ENCODE measurements at regions not wholly inside any gene's neighbourhood (a gene's known extent, or its start where the extent isn't known, plus 50 kb on each side); places are given as distances from the start of the nearest gene placed in this dataset.

DNA sequence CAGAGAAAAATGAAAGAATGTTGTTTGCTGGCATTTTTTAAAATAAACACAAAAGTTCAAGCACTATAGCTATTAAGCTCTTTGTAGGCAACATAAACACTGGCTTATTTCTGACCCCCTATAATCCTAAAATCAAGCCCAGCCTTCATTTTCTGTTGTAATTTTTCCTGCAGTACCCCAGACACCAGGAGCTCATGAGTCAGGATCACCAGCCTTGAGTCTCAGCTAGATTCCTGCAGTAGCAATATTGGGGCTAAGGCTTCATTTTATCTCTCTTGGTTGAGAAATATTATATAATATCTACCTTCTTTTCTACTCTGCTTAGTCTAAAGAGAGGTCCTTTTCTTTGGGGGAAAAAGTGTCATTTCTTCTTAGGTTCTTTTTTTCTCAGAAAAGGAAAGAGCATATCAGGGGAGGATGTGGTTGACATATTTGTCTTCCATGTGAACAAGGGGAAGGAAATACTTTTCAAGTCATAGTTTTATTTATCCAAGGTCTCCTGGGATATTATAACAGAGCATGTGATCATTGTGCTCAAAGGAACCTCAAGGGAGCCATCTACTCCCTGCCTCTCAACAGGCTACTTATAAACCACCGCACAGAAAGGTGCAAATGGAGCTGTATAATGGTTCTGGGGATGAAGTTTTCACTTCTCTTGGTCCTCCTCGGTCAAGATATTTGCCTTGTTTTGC lies 678.3 kb upstream of the NR3C2 start:
- TF ChIP-seq, protein P1, sequence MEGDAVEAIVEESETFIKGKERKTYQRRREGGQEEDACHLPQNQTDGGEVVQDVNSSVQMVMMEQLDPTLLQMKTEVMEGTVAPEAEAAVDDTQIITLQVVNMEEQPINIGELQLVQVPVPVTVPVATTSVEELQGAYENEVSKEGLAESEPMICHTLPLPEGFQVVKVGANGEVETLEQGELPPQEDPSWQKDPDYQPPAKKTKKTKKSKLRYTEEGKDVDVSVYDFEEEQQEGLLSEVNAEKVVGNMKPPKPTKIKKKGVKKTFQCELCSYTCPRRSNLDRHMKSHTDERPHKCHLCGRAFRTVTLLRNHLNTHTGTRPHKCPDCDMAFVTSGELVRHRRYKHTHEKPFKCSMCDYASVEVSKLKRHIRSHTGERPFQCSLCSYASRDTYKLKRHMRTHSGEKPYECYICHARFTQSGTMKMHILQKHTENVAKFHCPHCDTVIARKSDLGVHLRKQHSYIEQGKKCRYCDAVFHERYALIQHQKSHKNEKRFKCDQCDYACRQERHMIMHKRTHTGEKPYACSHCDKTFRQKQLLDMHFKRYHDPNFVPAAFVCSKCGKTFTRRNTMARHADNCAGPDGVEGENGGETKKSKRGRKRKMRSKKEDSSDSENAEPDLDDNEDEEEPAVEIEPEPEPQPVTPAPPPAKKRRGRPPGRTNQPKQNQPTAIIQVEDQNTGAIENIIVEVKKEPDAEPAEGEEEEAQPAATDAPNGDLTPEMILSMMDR (IDR thresholded peaks at IDR 0.05), result no peak
- TF ChIP-seq POLR2A (IDR thresholded peaks at IDR 0.05), result no peak
- TF ChIP-seq EP300 (IDR thresholded peaks at IDR 0.05), result no peak
